ENCODE measurements at regions not wholly inside any gene's neighbourhood (a gene's known extent, or its start where the extent isn't known, plus 50 kb on each side); places are given as distances from the start of the nearest gene placed in this dataset.

- H3K4me3 ChIP-seq (ENCODE audit: low read depth, low read length) = no peak overlapping the region
- H3K4me1 ChIP-seq = no peaks in the 10 kb centered on the region
- no peak for DNase-seq
- H3K9me3 ChIP-seq = no peaks in the 10 kb centered on the region
- H3K27me3 ChIP-seq = no peaks in the 10 kb centered on the region
- no peaks in the 10 kb centered on the region for H3K36me3 ChIP-seq
- TF ChIP-seq, protein P1, sequence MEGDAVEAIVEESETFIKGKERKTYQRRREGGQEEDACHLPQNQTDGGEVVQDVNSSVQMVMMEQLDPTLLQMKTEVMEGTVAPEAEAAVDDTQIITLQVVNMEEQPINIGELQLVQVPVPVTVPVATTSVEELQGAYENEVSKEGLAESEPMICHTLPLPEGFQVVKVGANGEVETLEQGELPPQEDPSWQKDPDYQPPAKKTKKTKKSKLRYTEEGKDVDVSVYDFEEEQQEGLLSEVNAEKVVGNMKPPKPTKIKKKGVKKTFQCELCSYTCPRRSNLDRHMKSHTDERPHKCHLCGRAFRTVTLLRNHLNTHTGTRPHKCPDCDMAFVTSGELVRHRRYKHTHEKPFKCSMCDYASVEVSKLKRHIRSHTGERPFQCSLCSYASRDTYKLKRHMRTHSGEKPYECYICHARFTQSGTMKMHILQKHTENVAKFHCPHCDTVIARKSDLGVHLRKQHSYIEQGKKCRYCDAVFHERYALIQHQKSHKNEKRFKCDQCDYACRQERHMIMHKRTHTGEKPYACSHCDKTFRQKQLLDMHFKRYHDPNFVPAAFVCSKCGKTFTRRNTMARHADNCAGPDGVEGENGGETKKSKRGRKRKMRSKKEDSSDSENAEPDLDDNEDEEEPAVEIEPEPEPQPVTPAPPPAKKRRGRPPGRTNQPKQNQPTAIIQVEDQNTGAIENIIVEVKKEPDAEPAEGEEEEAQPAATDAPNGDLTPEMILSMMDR (IDR thresholded peaks at IDR 0.05; ENCODE audit: low read depth, low read length) = no peak
Measured at GRCh38 chr6:100289285-100289684, 175.4 kb downstream of the SIM1 start.

DNA sequence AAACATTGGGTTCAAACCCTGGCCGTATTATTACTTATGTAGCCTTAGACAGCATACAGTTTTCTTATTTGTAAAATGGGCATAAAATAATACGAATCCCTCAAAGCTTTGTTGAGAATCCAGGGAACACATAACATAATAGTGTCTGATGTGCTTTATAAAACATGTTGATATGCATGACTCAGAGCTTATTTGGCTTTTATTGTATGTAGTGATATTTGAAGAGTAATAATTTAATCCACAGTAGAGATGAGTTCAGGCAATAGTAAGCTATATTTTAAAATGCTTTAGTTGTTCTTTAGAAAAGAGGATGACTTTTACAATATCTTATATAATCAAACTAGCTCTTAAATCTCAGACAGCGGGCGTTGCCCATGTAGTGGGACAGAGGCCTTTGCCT, 176.4 kb downstream of the SIM1 start:
- Histone ChIP-seq H3K27me3 (no peaks in the 10 kb centered on the region), H3K36me3 (no peaks in the 10 kb centered on the region), H3K4me1 (no peaks in the 10 kb centered on the region), H3K9me3 (no peaks in the 10 kb centered on the region), H3K4me3 (ENCODE audit: low read depth, low read length) (no peak overlapping the region)
- TF ChIP-seq, protein P1 (IDR thresholded peaks at IDR 0.05; ENCODE audit: low read depth, low read length) = no peak
- DNase-seq = no peak

GRCh38 chr6:100283285-100283684, 181.4 kb downstream of the SIM1 start:
- Histone ChIP-seq H3K4me1 (no peaks in the 10 kb centered on the region), H3K27me3 (peaks cover 6% of the 10 kb centered on the region; the same call in 1 of the 2 replicates), H3K9me3 (no peaks in the 10 kb centered on the region), H3K36me3 (no peaks in the 10 kb centered on the region), H3K4me3 (ENCODE audit: low read depth, low read length) (no peak overlapping the region)
- no peak for DNase-seq
- TF ChIP-seq, protein P1 (IDR thresholded peaks at IDR 0.05; ENCODE audit: low read depth, low read length) = no peak

GRCh38 chr6:100281471-100281901, 183.2 kb downstream of the SIM1 start:
- TF ChIP-seq, protein P1 (IDR thresholded peaks at IDR 0.05; ENCODE audit: low read depth, low read length) = no peak
- Histone ChIP-seq H3K4me1 (no peaks in the 10 kb centered on the region), H3K4me3 (ENCODE audit: low read depth, low read length) (peak overlapping the region; percentile 31), H3K36me3 (no peaks in the 10 kb centered on the region), H3K9me3 (no peaks in the 10 kb centered on the region), H3K27me3 (peaks cover 6% of the 10 kb centered on the region; the same call in 1 of the 2 replicates)
- DNase-seq = no peak

- no peaks in the 10 kb centered on the region for H3K4me1 ChIP-seq
- TF ChIP-seq, protein P1 (IDR thresholded peaks at IDR 0.05; ENCODE audit: low read depth, low read length) = no peak
- H3K9me3 ChIP-seq = no peaks in the 10 kb centered on the region
- no peak for DNase-seq
- no peaks in the 10 kb centered on the region for H3K36me3 ChIP-seq
- H3K4me3 ChIP-seq (ENCODE audit: low read depth, low read length) = no peak overlapping the region
- H3K27me3 ChIP-seq = peaks cover 3% of the 10 kb centered on the region; the same call in 1 of the 2 replicates
Measured at GRCh38 chr6:100276311-100277057, 188.2 kb downstream of the SIM1 start.

GRCh38 chr6:100274147-100274546, 190.6 kb downstream of the SIM1 start:
- TF ChIP-seq, protein P1 (IDR thresholded peaks at IDR 0.05; ENCODE audit: low read depth, low read length) = no peak
- H3K4me1 ChIP-seq = no peaks in the 10 kb centered on the region
- H3K4me3 ChIP-seq (ENCODE audit: low read depth, low read length) = no peak overlapping the region
- no peak for DNase-seq
- no peaks in the 10 kb centered on the region for H3K27me3 ChIP-seq
- H3K36me3 ChIP-seq = no peaks in the 10 kb centered on the region
- no peaks in the 10 kb centered on the region for H3K9me3 ChIP-seq

Data from BE2C (cell line).